ENCODE measurements at regions not wholly inside any gene's neighbourhood (a gene's known extent, or its start where the extent isn't known, plus 50 kb on each side); places are given as distances from the start of the nearest gene placed in this dataset.

DNA sequence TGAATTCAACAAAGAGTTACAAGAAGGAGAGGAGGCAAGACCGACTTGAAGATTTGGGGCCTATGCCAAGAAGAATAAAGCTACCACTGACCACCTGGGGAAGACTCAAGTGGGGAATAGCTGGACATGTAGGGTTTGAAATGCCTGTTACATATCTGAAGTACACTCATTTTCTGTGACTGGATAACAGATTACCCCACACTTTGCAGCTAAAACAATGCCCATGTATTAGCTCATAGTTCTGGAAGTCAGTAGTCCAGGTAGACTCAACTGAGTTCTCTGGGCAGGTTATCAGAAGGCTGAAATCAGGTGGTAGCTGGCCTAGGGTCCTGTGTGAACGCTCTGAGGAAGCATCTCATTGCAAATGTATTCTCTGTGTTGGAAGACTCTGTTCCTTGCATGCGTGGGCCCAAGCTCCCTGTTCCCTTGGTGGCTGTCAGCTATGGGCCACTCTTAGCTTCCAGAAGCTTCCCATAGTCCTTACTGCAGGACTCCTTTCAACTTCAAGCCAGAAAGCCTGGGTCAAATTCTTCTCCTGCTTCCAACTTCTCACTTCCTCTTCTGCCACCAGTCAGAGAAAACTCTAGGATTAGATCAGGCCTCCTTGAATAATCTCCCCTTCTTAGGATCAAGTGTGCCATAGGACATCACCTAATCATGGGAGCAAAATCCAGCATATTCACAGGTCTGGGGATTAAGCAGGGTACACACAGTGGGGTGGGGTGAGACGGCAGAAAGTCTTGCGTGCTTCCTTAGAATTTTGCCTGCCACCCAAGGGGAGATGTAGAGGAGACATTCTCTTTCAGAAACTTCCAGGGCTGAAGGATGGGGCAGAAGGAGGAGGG, 187.8 kb downstream of the SHQ1 start:
- no peak for TF ChIP-seq EZH2 (optimal IDR thresholded peaks at IDR 0.05; ENCODE audit: low read depth, low read length)
- TF ChIP-seq, protein P1, sequence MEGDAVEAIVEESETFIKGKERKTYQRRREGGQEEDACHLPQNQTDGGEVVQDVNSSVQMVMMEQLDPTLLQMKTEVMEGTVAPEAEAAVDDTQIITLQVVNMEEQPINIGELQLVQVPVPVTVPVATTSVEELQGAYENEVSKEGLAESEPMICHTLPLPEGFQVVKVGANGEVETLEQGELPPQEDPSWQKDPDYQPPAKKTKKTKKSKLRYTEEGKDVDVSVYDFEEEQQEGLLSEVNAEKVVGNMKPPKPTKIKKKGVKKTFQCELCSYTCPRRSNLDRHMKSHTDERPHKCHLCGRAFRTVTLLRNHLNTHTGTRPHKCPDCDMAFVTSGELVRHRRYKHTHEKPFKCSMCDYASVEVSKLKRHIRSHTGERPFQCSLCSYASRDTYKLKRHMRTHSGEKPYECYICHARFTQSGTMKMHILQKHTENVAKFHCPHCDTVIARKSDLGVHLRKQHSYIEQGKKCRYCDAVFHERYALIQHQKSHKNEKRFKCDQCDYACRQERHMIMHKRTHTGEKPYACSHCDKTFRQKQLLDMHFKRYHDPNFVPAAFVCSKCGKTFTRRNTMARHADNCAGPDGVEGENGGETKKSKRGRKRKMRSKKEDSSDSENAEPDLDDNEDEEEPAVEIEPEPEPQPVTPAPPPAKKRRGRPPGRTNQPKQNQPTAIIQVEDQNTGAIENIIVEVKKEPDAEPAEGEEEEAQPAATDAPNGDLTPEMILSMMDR (IDR thresholded peaks at IDR 0.05; ENCODE audit: low read length), result no peak
